ENCODE measurements at regions not wholly inside any gene's neighbourhood (a gene's known extent, or its start where the extent isn't known, plus 50 kb on each side); places are given as distances from the start of the nearest gene placed in this dataset.

DNA sequence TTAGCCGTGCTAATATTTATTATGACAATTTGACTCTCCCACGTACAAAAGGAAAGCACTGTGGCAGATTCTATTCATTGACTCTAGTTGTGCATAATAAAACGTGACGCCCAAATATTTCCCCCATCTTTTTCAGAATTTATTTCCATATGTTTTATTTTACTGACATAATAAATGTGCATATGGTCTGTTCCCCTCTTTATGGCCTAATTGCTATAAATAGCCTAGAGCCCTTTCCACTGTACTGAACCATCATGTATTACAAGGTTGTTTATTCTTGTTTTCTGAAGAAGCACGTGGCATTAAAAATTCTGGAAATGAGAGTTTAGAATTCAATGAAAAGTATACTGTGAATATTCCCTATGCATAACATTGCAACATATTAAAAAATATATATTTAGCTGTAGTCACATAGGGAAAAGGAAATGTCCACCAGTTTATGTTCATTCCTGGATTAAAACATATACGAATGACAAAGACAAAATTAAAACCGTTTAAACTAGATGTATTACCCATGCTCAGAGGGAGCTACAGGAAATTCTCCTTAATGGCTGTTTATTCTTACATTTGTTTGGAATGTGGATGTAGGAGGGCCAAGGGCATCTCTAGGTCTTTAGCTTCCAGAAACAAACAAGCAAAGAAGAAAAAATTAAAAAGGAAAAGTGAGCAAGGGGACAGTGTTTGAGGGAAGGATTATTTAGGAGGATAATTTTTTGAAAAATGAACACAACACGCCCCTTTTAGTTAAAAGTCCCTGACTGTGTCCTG, 122.1 kb upstream of the MMADHC start:
- TF ChIP-seq, protein P1, sequence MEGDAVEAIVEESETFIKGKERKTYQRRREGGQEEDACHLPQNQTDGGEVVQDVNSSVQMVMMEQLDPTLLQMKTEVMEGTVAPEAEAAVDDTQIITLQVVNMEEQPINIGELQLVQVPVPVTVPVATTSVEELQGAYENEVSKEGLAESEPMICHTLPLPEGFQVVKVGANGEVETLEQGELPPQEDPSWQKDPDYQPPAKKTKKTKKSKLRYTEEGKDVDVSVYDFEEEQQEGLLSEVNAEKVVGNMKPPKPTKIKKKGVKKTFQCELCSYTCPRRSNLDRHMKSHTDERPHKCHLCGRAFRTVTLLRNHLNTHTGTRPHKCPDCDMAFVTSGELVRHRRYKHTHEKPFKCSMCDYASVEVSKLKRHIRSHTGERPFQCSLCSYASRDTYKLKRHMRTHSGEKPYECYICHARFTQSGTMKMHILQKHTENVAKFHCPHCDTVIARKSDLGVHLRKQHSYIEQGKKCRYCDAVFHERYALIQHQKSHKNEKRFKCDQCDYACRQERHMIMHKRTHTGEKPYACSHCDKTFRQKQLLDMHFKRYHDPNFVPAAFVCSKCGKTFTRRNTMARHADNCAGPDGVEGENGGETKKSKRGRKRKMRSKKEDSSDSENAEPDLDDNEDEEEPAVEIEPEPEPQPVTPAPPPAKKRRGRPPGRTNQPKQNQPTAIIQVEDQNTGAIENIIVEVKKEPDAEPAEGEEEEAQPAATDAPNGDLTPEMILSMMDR (conservative IDR thresholded peaks at IDR 0.05; ENCODE audit: low read length): no peak
- TF ChIP-seq EZH2phosphoT487 (IDR thresholded peaks at IDR 0.05; ENCODE audit: borderline replicate concordance): no peak

Data from Loucy (cell line).